H9 (cell line): ENCODE measurements at regions not wholly inside any gene's neighbourhood (a gene's known extent, or its start where the extent isn't known, plus 50 kb on each side); places are given as distances from the start of the nearest gene placed in this dataset.
"Not testable (repeated sequence)": the region's sequence is repeated elsewhere in the genome, so short reads cannot be mapped to it uniquely, and the experiment has no call there.

Source experiments
- DNase-seq: peaks from one replicate; pipeline ENCODE4 v3.0.0-alpha.2; 2017
- H2AFZ ChIP-seq: one replicate; pipeline ENCODE4 v1.6.1; 2013; ENCODE audit warnings: mild to moderate bottlenecking, low read length, control low read depth, moderate library complexity
- H2AK5ac ChIP-seq: 2 replicates; pipeline ENCODE4 v1.6.1; 2013; ENCODE audit warnings: low read length, control low read depth, mixed read lengths; ENCODE audit not compliant: insufficient read length
- H2BK120ac ChIP-seq: one replicate; pipeline ENCODE4 v1.6.1; 2013; ENCODE audit warnings: low read depth, mild to moderate bottlenecking, low read length, control low read depth, inconsistent platforms; ENCODE audit not compliant: poor library complexity, severe bottlenecking
- H2BK12ac ChIP-seq: 2 replicates; pipeline ENCODE4 v1.6.1; 2013; ENCODE audit warnings: low read length, control low read depth, mixed read lengths, low read depth; ENCODE audit not compliant: insufficient read length
- H2BK15ac ChIP-seq: 2 replicates; pipeline ENCODE4 v1.6.1; 2013; ENCODE audit warnings: low read depth, low read length, control low read depth
- H2BK20ac ChIP-seq: one replicate; pipeline ENCODE4 v1.6.1; 2013; ENCODE audit warnings: low read depth, mild to moderate bottlenecking, low read length, control low read depth, inconsistent platforms; ENCODE audit not compliant: poor library complexity, severe bottlenecking
- H2BK5ac ChIP-seq: 2 replicates; pipeline ENCODE4 v1.6.1; 2013; ENCODE audit warnings: low read length, control low read depth, mixed read lengths; ENCODE audit not compliant: insufficient read length
- H3K14ac ChIP-seq: 2 replicates; pipeline ENCODE4 v1.6.1; 2013; ENCODE audit warnings: low read length, control low read depth; ENCODE audit not compliant: insufficient read depth
- H3K18ac ChIP-seq: 2 replicates; pipeline ENCODE4 v1.6.1; 2013; ENCODE audit warnings: low read depth, mild to moderate bottlenecking, mixed read lengths, low read length, control low read depth; ENCODE audit not compliant: insufficient read length
- H3K23ac ChIP-seq: 2 replicates; pipeline ENCODE4 v1.6.1; 2013; ENCODE audit warnings: low read length, control low read depth, mixed read lengths, low read depth; ENCODE audit not compliant: insufficient read length
- H3K23me2 ChIP-seq: 2 replicates; pipeline ENCODE4 v1.6.1; 2013; ENCODE audit warnings: low read depth, mild to moderate bottlenecking, mixed read lengths, low read length, control low read depth; ENCODE audit not compliant: insufficient read length, poor library complexity, severe bottlenecking
- H3K27ac ChIP-seq: 2 replicates; pipeline ENCODE4 v1.5.1; 2013; ENCODE audit warnings: low read length, control low read depth, mixed read lengths, low read depth; ENCODE audit not compliant: insufficient read length
- H3K27me3 ChIP-seq: 2 replicates; pipeline ENCODE4 v1.6.1; 2013; ENCODE audit warnings: low read length, control low read depth, inconsistent platforms; ENCODE audit not compliant: insufficient read depth
- H3K4ac ChIP-seq: 2 replicates; pipeline ENCODE4 v1.6.1; 2013; ENCODE audit warnings: low read depth, mild to moderate bottlenecking, control low read depth, inconsistent platforms, low read length, moderate library complexity
- H3K4me1 ChIP-seq: 2 replicates; pipeline ENCODE4 v1.6.1; 2013; ENCODE audit warnings: low read length, control low read depth, inconsistent platforms; ENCODE audit not compliant: insufficient read depth
- H3K4me2 ChIP-seq: 2 replicates; pipeline ENCODE4 v1.6.1; 2013; ENCODE audit warnings: low read length, control low read depth, mixed read lengths; ENCODE audit not compliant: insufficient read length, insufficient read depth
- H3K56ac ChIP-seq: 2 replicates; pipeline ENCODE4 v1.6.1; 2013; ENCODE audit warnings: low read depth, mild to moderate bottlenecking, mixed read lengths, low read length, control low read depth; ENCODE audit not compliant: insufficient read length
- H3K79me1 ChIP-seq: 2 replicates; pipeline ENCODE4 v1.6.1; 2013; ENCODE audit warnings: low read depth, mild to moderate bottlenecking, moderate library complexity, low read length, control low read depth, inconsistent platforms; ENCODE audit not compliant: insufficient read depth, poor library complexity, severe bottlenecking
- H3K79me2 ChIP-seq: 2 replicates; pipeline ENCODE4 v1.6.1; 2013; ENCODE audit warnings: low read length, control low read depth, inconsistent platforms; ENCODE audit not compliant: insufficient read depth
- H3K9ac ChIP-seq: 2 replicates; pipeline ENCODE4 v1.6.1; 2013; ENCODE audit warnings: low read length, control low read depth, mixed read lengths; ENCODE audit not compliant: insufficient read length; ENCODE audit errors: extremely low read depth
- H3K9me3 ChIP-seq: one replicate; pipeline ENCODE4 v1.6.1; 2013; ENCODE audit warnings: low read depth, low read length, inconsistent platforms; ENCODE audit not compliant: control insufficient read depth
- H3T11ph ChIP-seq: one replicate; pipeline ENCODE4 v1.6.1; 2013; ENCODE audit warnings: mild to moderate bottlenecking, low read length, control low read depth, inconsistent platforms
- H4K20me1 ChIP-seq: one replicate; pipeline ENCODE4 v1.6.1; 2013; ENCODE audit not compliant: control insufficient read depth, insufficient read length, insufficient read depth
- H4K5ac ChIP-seq: 2 replicates; pipeline ENCODE4 v1.6.1; 2013; ENCODE audit warnings: low read depth, mild to moderate bottlenecking, mixed read lengths, low read length, control low read depth; ENCODE audit not compliant: insufficient read length
- H4K8ac ChIP-seq: replicated peaks from 2 replicates; pipeline ENCODE4 v1.6.1; 2013; ENCODE audit warnings: low read length, control low read depth, mixed read lengths, low read depth; ENCODE audit not compliant: insufficient read length
- H4K91ac ChIP-seq: 2 replicates; pipeline ENCODE4 v1.6.1; 2013; ENCODE audit warnings: low read depth, mild to moderate bottlenecking, moderate library complexity, mixed read lengths, low read length, control low read depth; ENCODE audit not compliant: insufficient read length
- H3K27ac Mint-ChIP-seq, 3 experiments: 2 replicates in 2 of 3; 3 replicates in 1 of 3; pipeline ENCODE4 v1.8.0; 2020 to 2021; ENCODE audit warnings: mixed read lengths in 3 of 3, mild to moderate bottlenecking in 1 of 3, moderate library complexity in 1 of 3
- H3K27me3 Mint-ChIP-seq: 2 replicates; pipeline ENCODE4 v1.8.0; 2021; ENCODE audit warnings: low read depth, mild to moderate bottlenecking, moderate library complexity, mixed read lengths
- H3K36me3 Mint-ChIP-seq, 3 experiments: 2 replicates in 2 of 3; 3 replicates in 1 of 3; pipeline ENCODE4 v1.8.0; 2020 to 2021; ENCODE audit warnings: low read depth in 3 of 3, mixed read lengths in 3 of 3; ENCODE audit not compliant: insufficient read depth in 1 of 3
- H3K4me1 Mint-ChIP-seq, 2 experiments: 2 replicates each; pipeline ENCODE4 v1.8.0; 2020; ENCODE audit warnings: mixed read lengths in 2 of 2
- H3K4me3 Mint-ChIP-seq, 2 experiments: 2 replicates in 1 of 2; 3 replicates in 1 of 2; pipeline ENCODE4 v1.8.0; 2020 to 2021; ENCODE audit warnings: mild to moderate bottlenecking in 2 of 2, mixed read lengths in 2 of 2, moderate library complexity in 1 of 2
- H3K9me3 Mint-ChIP-seq, 2 experiments: 2 replicates in 1 of 2; 3 replicates in 1 of 2; pipeline ENCODE4 v1.8.0; 2020; ENCODE audit warnings: mild to moderate bottlenecking in 2 of 2, mixed read lengths in 2 of 2, moderate library complexity in 1 of 2
- CTCF ChIP-seq: fragments of 200-600 bp; sonication (generic); conservative IDR thresholded peaks from 3 replicates; pipeline ENCODE4 v1.8.0; 2021; ENCODE audit warnings: antibody characterized with exemption, mild to moderate bottlenecking
- WGBS: extraction: QIAGEN DNeasy Blood & Tissue Kit; methylation state at CpG from one replicate; pipeline ENCODE4 v1.1.7; 2013; ENCODE audit warnings: missing lambda C conversion rate, low lambda C conversion rate, mixed read lengths; ENCODE audit not compliant: insufficient read length; ENCODE audit errors: extremely low coverage; 5-methylcytosine and 5-hydroxymethylcytosine counted together

- TF ChIP-seq CTCF, result no peak
- Histone ChIP-seq H2BK15ac (no peak overlapping the region), H3K4me2 (no peak overlapping the region), H3K27me3 (no peaks in the 10 kb centered on the region), H4K20me1 (no peaks in the 10 kb centered on the region), H3K9ac (no peak overlapping the region), H4K8ac (no peak overlapping the region), H3K56ac (no peak overlapping the region), H2AK5ac (no peak overlapping the region), H2AFZ (no peak overlapping the region), H3K14ac (no peak overlapping the region), H3K23me2 (no peaks in the 10 kb centered on the region), H2BK20ac (no peak overlapping the region), H2BK5ac (no peak overlapping the region), H3K79me2 (no peaks in the 10 kb centered on the region), H3K27ac (no peak overlapping the region), H4K5ac (no peak overlapping the region), H3K23ac (no peak overlapping the region), H3K9me3 (no peaks in the 10 kb centered on the region), H2BK12ac (no peak overlapping the region), H3K4ac (no peak overlapping the region), H3K4me1 (no peaks in the 10 kb centered on the region; the same call in 1 of the 2 replicates), H4K91ac (no peak overlapping the region), H3K79me1 (no peaks in the 10 kb centered on the region), H3T11ph (no peak overlapping the region), H3K18ac (no peak overlapping the region), H2BK120ac (no peak overlapping the region)
- Mint-ChIP-seq H3K36me3 (no peaks in the 10 kb centered on the region; a peak in 1 of 7 replicates), H3K9me3 (peaks cover 0 to 5% of the 10 kb centered on the region in 2 experiments; a peak in 3 of 5 replicates), H3K27me3 (no peaks in the 10 kb centered on the region), H3K4me1 (peaks cover 3 to 9% of the 10 kb centered on the region in 2 experiments; a peak in 3 of 4 replicates), H3K4me3 (no peak overlapping the region), H3K27ac (no peak overlapping the region)
- DNase-seq, result no peak
These were observed 128.1 kb downstream of the MFAP3L start for GRCh38 chr4:169898095-169898494.

- H3K4me1 Mint-ChIP-seq, result peaks cover 6 to 10% of the 10 kb centered on the region in 2 experiments; a peak in 3 of 4 replicates
- not testable (repeated sequence) for H2BK5ac ChIP-seq, H3K9me3 ChIP-seq, H3K36me3 Mint-ChIP-seq, H3K4me1 ChIP-seq, H4K20me1 ChIP-seq, H3K27me3 Mint-ChIP-seq, H2AK5ac ChIP-seq, H3K27me3 ChIP-seq, H3K23me2 ChIP-seq, H3K14ac ChIP-seq, H3K27ac Mint-ChIP-seq, H3K27ac ChIP-seq, DNase-seq, H3K56ac ChIP-seq, H3K79me2 ChIP-seq, H3K4me2 ChIP-seq, H2BK15ac ChIP-seq, H3K18ac ChIP-seq, H3K9ac ChIP-seq, H4K8ac ChIP-seq, H4K91ac ChIP-seq, H3K4ac ChIP-seq, H3K4me3 Mint-ChIP-seq, H2BK20ac ChIP-seq, H2BK120ac ChIP-seq, H3K79me1 ChIP-seq, H2BK12ac ChIP-seq, H3K23ac ChIP-seq, H2AFZ ChIP-seq, H3T11ph ChIP-seq, H4K5ac ChIP-seq, H3K9me3 Mint-ChIP-seq
- no CpG with 5 or more reads among the region's 4 CpGs for WGBS
These were observed 131.4 kb downstream of the MFAP3L start for GRCh38 chr4:169894767-169895166.
